Panc1 (cell line): ENCODE measurements at regions not wholly inside any gene's neighbourhood (a gene's known extent, or its start where the extent isn't known, plus 50 kb on each side); places are given as distances from the start of the nearest gene placed in this dataset.

Experiments
- ATAC-seq: fragments of 200-7000 bp; cut with Tn5 transposase; 2 replicates; pipeline ENCODE4 v1.9.1; 2020; ENCODE audit warnings: mild to moderate bottlenecking, moderate library complexity
- BruUV-seq: library from RNA; stranded (reverse); fragments of 400-500 nt; replicated peaks from 2 replicates; lab custom pipeline; 2021; lab: Mats Ljungman, UMichigan
- CTCF ChIA-PET: fragments of 300-600 bp; sonication (Branson Sonifier 250); formaldehyde crosslinking; loops from one replicate; lab custom pipeline; 2022; ENCODE audit warnings: antibody characterized with exemption; lab: Charles Lee
- POLR2A ChIA-PET: fragments of 300-600 bp; sonication (Branson Sonifier 250); formaldehyde crosslinking; loops from one replicate; lab custom pipeline; 2022; ENCODE audit warnings: antibody characterized with exemption; lab: Charles Lee
- DNase-seq: peaks from one replicate; pipeline ENCODE4 v3.0.0-alpha.2; 2010; ENCODE audit warnings: low read depth, low spot score
- H3K27ac ChIP-seq: 2 replicates; pipeline ENCODE4 v1.5.1; 2011; ENCODE audit warnings: mild to moderate bottlenecking, low read length, inconsistent platforms
- H3K27me3 ChIP-seq: fragments of 200-500 bp; sonication (Bioruptor generic); 2 replicates; pipeline ENCODE4 v1.6.0; 2014; ENCODE audit warnings: low read length, inconsistent platforms; ENCODE audit not compliant: control insufficient read depth, insufficient read depth
- H3K36me3 ChIP-seq: fragments of 200-500 bp; sonication (Bioruptor generic); 2 replicates; pipeline ENCODE4 v1.5.1; 2014; ENCODE audit warnings: inconsistent platforms, mild to moderate bottlenecking, low read length, moderate library complexity; ENCODE audit not compliant: control insufficient read depth, insufficient read depth
- H3K4me1 ChIP-seq: 2 replicates; pipeline ENCODE4 v1.5.1; 2011; ENCODE audit warnings: inconsistent platforms, mild to moderate bottlenecking, low read length, moderate library complexity; ENCODE audit not compliant: control insufficient read depth, insufficient read depth
- H3K4me3 ChIP-seq, 2 experiments: 2 replicates each; pipeline ENCODE4 v1.5.1; 2011 to 2012; ENCODE audit warnings: low read depth in 2 of 2, low read length in 2 of 2, mild to moderate bottlenecking in 2 of 2, inconsistent platforms in 1 of 2, moderate library complexity in 1 of 2
- H3K9me3 ChIP-seq: fragments of 200-500 bp; sonication (Bioruptor generic); 2 replicates; pipeline ENCODE4 v1.5.1; 2014; ENCODE audit warnings: low read depth, mild to moderate bottlenecking, inconsistent platforms, low read length, moderate library complexity; ENCODE audit not compliant: control insufficient read depth, insufficient read depth
- POLR2AphosphoS5 ChIP-seq: IDR thresholded peaks from 2 replicates; pipeline ENCODE4 v1.6.1; 2012; ENCODE audit warnings: mild to moderate bottlenecking, low read depth, low read length, moderate library complexity
- REST ChIP-seq, 2 experiments: IDR thresholded peaks; 2 replicates each; pipeline ENCODE4 v1.6.1; 2011 to 2012; ENCODE audit warnings: low read depth in 2 of 2, control low read depth in 1 of 2, low read length in 1 of 2, mild to moderate bottlenecking in 1 of 2, moderate library complexity in 1 of 2; ENCODE audit not compliant: insufficient read depth in 1 of 2
- SIN3A ChIP-seq: IDR thresholded peaks from 2 replicates; pipeline ENCODE4 v1.6.1; 2012; ENCODE audit warnings: low read depth, mild to moderate bottlenecking, low read length, moderate library complexity, borderline replicate concordance; ENCODE audit not compliant: insufficient read depth
- TCF7L2 ChIP-seq: IDR thresholded peaks from 2 replicates; pipeline ENCODE4 v1.6.1; 2011; ENCODE audit warnings: mild to moderate bottlenecking, low read depth, low read length, inconsistent platforms
- in situ Hi-C: cut with HindIII; loops from 2 replicates; pipeline ENCODE4 v1.10.0; 2016; ENCODE audit warnings: low sequenced_read_pairs, low pct_unique_long_range_greater_than_20kb
- intact Hi-C: fragments of 100-400 bp; cut with micrococcal nuclease; formaldehyde crosslinking; loops from one replicate; pipeline ENCODE4 v1.10.0; 2022; ENCODE audit not compliant: unreplicated experiment
- TF ChIP-seq, protein P1 (sequence below): fragments of 450-650 bp; IDR thresholded peaks from 2 replicates; pipeline ENCODE4 v1.5.1; 2017; ENCODE audit warnings: mild to moderate bottlenecking

GRCh38 chr2:16109821-16110310 is 169.5 kb downstream of the MYCN start:
- Histone ChIP-seq H3K27me3 (no peaks in the 10 kb centered on the region), H3K9me3 (no peaks in the 10 kb centered on the region), H3K4me3 (no peak overlapping the region), H3K4me1 (no peaks in the 10 kb centered on the region), H3K27ac (no peak overlapping the region), H3K36me3 (no peaks in the 10 kb centered on the region)
- ATAC-seq (no peak), DNase-seq (no peak)
- TF ChIP-seq, protein P1, sequence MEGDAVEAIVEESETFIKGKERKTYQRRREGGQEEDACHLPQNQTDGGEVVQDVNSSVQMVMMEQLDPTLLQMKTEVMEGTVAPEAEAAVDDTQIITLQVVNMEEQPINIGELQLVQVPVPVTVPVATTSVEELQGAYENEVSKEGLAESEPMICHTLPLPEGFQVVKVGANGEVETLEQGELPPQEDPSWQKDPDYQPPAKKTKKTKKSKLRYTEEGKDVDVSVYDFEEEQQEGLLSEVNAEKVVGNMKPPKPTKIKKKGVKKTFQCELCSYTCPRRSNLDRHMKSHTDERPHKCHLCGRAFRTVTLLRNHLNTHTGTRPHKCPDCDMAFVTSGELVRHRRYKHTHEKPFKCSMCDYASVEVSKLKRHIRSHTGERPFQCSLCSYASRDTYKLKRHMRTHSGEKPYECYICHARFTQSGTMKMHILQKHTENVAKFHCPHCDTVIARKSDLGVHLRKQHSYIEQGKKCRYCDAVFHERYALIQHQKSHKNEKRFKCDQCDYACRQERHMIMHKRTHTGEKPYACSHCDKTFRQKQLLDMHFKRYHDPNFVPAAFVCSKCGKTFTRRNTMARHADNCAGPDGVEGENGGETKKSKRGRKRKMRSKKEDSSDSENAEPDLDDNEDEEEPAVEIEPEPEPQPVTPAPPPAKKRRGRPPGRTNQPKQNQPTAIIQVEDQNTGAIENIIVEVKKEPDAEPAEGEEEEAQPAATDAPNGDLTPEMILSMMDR: no peak
- TF ChIP-seq POLR2AphosphoS5 (no peak), TCF7L2 (no peak)
- in situ Hi-C loops (no loop called here), intact Hi-C loops (no loop called here)
- CTCF ChIA-PET: no interaction called here
- no TSS peak for BruUV-seq
- POLR2A ChIA-PET: no interaction called here

DNA sequence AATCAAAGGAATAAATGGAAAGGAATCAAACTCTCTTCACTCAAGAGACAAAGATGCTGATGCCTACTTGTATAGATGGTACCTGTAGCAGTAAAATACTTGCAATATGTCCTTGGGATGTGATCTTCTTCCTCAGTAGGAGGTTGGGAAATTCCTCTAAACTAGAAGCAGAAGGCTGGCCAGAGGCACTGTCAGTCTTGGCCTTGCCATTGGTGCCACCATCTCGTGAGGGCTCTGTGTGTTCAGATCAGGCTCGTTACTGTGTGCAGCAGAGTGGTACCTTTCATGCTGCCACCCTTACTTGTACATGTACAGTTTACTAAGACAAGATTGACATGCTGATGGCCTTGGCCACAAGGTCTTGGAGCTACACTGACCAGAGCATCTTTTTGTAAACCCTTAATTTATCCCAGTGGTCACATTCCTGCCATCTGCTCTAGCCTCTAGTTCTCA is 169.0 kb downstream of the MYCN start:
- Histone ChIP-seq H3K27me3 (no peaks in the 10 kb centered on the region), H3K36me3 (no peaks in the 10 kb centered on the region), H3K27ac (no peak overlapping the region), H3K9me3 (no peaks in the 10 kb centered on the region), H3K4me1 (no peaks in the 10 kb centered on the region), H3K4me3 (no peak overlapping the region)
- ATAC-seq: no peak
- DNase-seq: no peak
- ChIA-PET POLR2A (no interaction called here), CTCF (no interaction called here)
- in situ Hi-C loops: no loop called here
- TF ChIP-seq TCF7L2: no peak
- TF ChIP-seq, protein P1: no peak
- TF ChIP-seq SIN3A: no peak
- no peak for TF ChIP-seq POLR2AphosphoS5
- no peak for TF ChIP-seq REST (IDR thresholded peaks at IDR 0.05; ENCODE audit: insufficient read depth in 1 of 2, low read depth in 2 of 2, low read length in 1 of 2)
- intact Hi-C loops: no loop called here
- no TSS peak for BruUV-seq
